MM.1S (cell line): ENCODE measurements at regions not wholly inside any gene's neighbourhood (a gene's known extent, or its start where the extent isn't known, plus 50 kb on each side); places are given as distances from the start of the nearest gene placed in this dataset.

ENCODE experiments used
- CTCF ChIP-seq: fragments of 300-600 bp; sonication (generic); IDR thresholded peaks from 2 replicates; pipeline ENCODE4 v1.5.1; 2016; ENCODE audit warnings: antibody characterized with exemption, low read length, mixed read lengths
- EZH2 ChIP-seq: fragments of 300-600 bp; sonication (generic); optimal IDR thresholded peaks from 2 replicates; pipeline ENCODE3; 2017; ENCODE audit warnings: low read depth, mild to moderate bottlenecking, antibody characterized with exemption, low read length, mixed read lengths

GRCh38 chrX:78593701-78594100 is 65.4 kb downstream of the RTL3 start:
- TF ChIP-seq CTCF (no peak), EZH2 (no peak)
